GM12873 (cell line): ENCODE measurements at regions not wholly inside any gene's neighbourhood (a gene's known extent, or its start where the extent isn't known, plus 50 kb on each side); places are given as distances from the start of the nearest gene placed in this dataset.

Experiments
- TF ChIP-seq, protein P1 (sequence below): IDR thresholded peaks from 2 replicates; pipeline ENCODE4 v1.5.1; 2012; ENCODE audit warnings: low read depth, mild to moderate bottlenecking, moderate library complexity, low read length, control low read depth; ENCODE audit not compliant: insufficient read depth; ENCODE audit errors: missing control alignments

GRCh38 chr16:79533292-79533691 is 67.2 kb downstream of the MAF start:
- TF ChIP-seq, protein P1, sequence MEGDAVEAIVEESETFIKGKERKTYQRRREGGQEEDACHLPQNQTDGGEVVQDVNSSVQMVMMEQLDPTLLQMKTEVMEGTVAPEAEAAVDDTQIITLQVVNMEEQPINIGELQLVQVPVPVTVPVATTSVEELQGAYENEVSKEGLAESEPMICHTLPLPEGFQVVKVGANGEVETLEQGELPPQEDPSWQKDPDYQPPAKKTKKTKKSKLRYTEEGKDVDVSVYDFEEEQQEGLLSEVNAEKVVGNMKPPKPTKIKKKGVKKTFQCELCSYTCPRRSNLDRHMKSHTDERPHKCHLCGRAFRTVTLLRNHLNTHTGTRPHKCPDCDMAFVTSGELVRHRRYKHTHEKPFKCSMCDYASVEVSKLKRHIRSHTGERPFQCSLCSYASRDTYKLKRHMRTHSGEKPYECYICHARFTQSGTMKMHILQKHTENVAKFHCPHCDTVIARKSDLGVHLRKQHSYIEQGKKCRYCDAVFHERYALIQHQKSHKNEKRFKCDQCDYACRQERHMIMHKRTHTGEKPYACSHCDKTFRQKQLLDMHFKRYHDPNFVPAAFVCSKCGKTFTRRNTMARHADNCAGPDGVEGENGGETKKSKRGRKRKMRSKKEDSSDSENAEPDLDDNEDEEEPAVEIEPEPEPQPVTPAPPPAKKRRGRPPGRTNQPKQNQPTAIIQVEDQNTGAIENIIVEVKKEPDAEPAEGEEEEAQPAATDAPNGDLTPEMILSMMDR: no peak

- TF ChIP-seq, protein P1: no peak
These were observed 67.8 kb downstream of the MAF start for GRCh38 chr16:79532785-79533184.

DNA sequence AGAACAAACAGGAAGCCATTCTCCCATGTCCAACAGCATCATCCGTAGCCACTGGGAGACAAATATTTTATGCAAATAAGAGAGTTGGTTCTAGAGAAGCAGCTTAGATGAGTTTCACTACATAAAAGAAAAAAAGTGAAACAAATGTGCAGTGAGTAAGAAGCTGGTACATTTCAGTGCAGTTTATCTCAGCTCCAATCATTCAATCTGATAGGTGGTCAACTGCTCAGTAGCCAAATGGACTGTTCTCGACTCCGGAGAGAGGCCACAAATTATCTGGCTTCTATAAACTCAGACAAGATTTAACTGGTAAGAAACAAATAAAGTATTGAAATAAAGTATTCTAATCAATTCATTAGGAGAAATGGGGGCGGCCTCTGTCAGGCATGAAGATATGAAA is 68.3 kb downstream of the MAF start:
- TF ChIP-seq, protein P1: no peak

DNA sequence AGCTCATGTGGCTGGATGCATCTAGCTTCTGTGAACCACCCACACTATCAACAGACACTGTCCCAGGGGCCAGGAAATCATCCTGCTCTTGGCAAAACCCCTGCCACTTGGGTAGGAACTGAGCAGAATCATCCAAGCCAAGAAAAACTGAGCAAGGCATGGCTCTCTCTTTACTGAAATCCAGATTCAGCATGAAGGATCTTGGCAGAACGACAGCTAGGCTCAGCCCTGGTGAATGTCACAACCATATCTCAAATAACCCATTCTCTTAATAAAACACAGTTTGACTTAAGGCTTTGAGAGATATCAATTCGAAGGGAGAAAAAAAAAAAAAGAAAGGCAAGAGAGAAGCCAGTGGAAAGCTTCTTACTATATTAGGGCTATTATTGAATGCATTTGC is 72.2 kb downstream of the MAF start:
- TF ChIP-seq, protein P1: no peak

- TF ChIP-seq, protein P1: no peak
These were observed 76.6 kb downstream of the MAF start for GRCh38 chr16:79523971-79524370.

GRCh38 chr16:79519448-79519847 is 81.1 kb downstream of the MAF start:
- TF ChIP-seq, protein P1: no peak

DNA sequence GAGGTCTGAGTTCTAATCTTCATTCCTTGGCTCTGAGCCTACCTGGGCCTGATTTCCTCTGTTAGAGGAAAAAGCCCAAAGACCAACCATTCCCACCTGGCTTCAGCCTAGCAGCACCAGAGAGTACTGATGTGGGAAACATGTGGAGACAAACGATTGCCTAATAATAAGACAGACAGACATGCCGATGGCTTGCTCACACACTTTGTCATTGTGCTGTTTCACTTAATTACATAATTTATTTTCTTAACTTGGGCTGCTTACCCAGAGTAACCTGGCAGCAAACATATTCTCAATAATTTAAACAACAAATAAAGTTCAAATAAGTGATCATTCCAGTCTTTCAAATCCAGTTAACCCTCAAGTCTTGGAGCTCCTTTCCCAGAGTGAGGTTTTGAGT is 83.4 kb downstream of the MAF start:
- TF ChIP-seq, protein P1: no peak

- TF ChIP-seq, protein P1: no peak
These were observed 89.7 kb downstream of the MAF start for GRCh38 chr16:79510879-79511278.
